Karpas-422 (cell line): ENCODE measurements at regions not wholly inside any gene's neighbourhood (a gene's known extent, or its start where the extent isn't known, plus 50 kb on each side); places are given as distances from the start of the nearest gene placed in this dataset.

Experiments
- DNase-seq: peaks from one replicate; pipeline ENCODE4 v3.0.0-alpha.2; 2015
- H2AFZ ChIP-seq: fragments of 200-600 bp; sonication (generic); 2 replicates; pipeline ENCODE4 v1.6.1; 2014; ENCODE audit warnings: antibody characterized with exemption, low read length, mixed read lengths
- H3K27ac ChIP-seq: fragments of 200-600 bp; sonication (generic); 2 replicates; pipeline ENCODE4 v1.5.1; 2014; ENCODE audit warnings: mild to moderate bottlenecking, low read length, moderate library complexity
- H3K27me3 ChIP-seq: fragments of 200-600 bp; sonication (generic); 2 replicates; pipeline ENCODE4 v1.6.1; 2014; ENCODE audit warnings: low read length, mixed read lengths
- H3K36me3 ChIP-seq: fragments of 200-600 bp; sonication (generic); 2 replicates; pipeline ENCODE4 v1.6.1; 2014; ENCODE audit warnings: low read length, mixed read lengths; ENCODE audit not compliant: insufficient read depth
- H3K4me1 ChIP-seq: fragments of 200-600 bp; sonication (generic); 2 replicates; pipeline ENCODE4 v1.6.1; 2014; ENCODE audit warnings: mild to moderate bottlenecking, low read length, mixed read lengths
- H3K4me2 ChIP-seq: fragments of 200-600 bp; sonication (generic); 2 replicates; pipeline ENCODE4 v1.6.1; 2014; ENCODE audit warnings: low read length, low read depth, mild to moderate bottlenecking; ENCODE audit not compliant: poor library complexity, severe bottlenecking
- H3K4me3 ChIP-seq: fragments of 200-600 bp; sonication (generic); 2 replicates; pipeline ENCODE4 v1.5.1; 2014; ENCODE audit warnings: mild to moderate bottlenecking, antibody characterized with exemption, low read length, mixed read lengths
- H3K79me2 ChIP-seq: fragments of 200-600 bp; sonication (generic); 2 replicates; pipeline ENCODE4 v1.6.1; 2014; ENCODE audit warnings: mild to moderate bottlenecking, low read length, mixed read lengths
- H3K9ac ChIP-seq: fragments of 200-600 bp; sonication (generic); 2 replicates; pipeline ENCODE4 v1.6.0; 2014; ENCODE audit warnings: low read length
- H3K9me2 ChIP-seq: fragments of 200-600 bp; sonication (generic), shearing (Covaris generic); replicated peaks from 2 replicates; pipeline ENCODE4 v1.6.0; 2014; ENCODE audit warnings: mild to moderate bottlenecking, low read length, moderate library complexity; ENCODE audit not compliant: insufficient read depth
- H3K9me3 ChIP-seq: fragments of 300-700, 200-600 bp; sonication (generic); 2 replicates; pipeline ENCODE4 v1.6.1; 2014; ENCODE audit warnings: low read length, mixed read lengths
- H4K20me1 ChIP-seq: fragments of 200-600 bp; sonication (generic); 2 replicates; pipeline ENCODE4 v1.6.1; 2014; ENCODE audit warnings: mild to moderate bottlenecking, antibody characterized with exemption, low read length, low read depth; ENCODE audit not compliant: insufficient read depth

GRCh38 chr2:155442755-155443372, 744.4 kb downstream of the KCNJ3 start:
- Histone ChIP-seq H3K27ac (no peak overlapping the region), H3K4me3 (no peak overlapping the region), H3K9me2 (no peaks in the 10 kb centered on the region), H3K9ac (no peak overlapping the region), H3K4me1 (no peaks in the 10 kb centered on the region), H3K36me3 (no peaks in the 10 kb centered on the region), H3K9me3 (peaks cover 19% of the 10 kb centered on the region), H3K4me2 (no peak overlapping the region), H2AFZ (no peak overlapping the region), H3K27me3 (no peaks in the 10 kb centered on the region), H3K79me2 (no peaks in the 10 kb centered on the region), H4K20me1 (no peaks in the 10 kb centered on the region)
- no peak for DNase-seq

- no peaks in the 10 kb centered on the region for H3K36me3 ChIP-seq
- no peak overlapping the region for H3K4me3 ChIP-seq
- DNase-seq = no peak
- H4K20me1 ChIP-seq = no peaks in the 10 kb centered on the region
- H3K27me3 ChIP-seq = no peaks in the 10 kb centered on the region
- H2AFZ ChIP-seq = no peak overlapping the region
- H3K4me1 ChIP-seq = no peaks in the 10 kb centered on the region
- no peak overlapping the region for H3K27ac ChIP-seq
- H3K4me2 ChIP-seq = no peak overlapping the region
- H3K9me2 ChIP-seq = no peaks in the 10 kb centered on the region
- no peak overlapping the region for H3K9ac ChIP-seq
- H3K79me2 ChIP-seq = no peaks in the 10 kb centered on the region
- H3K9me3 ChIP-seq = peaks cover 23% of the 10 kb centered on the region
Measured at GRCh38 chr2:155442088-155442487, 743.6 kb downstream of the KCNJ3 start.

- no peaks in the 10 kb centered on the region for H3K27me3 ChIP-seq
- H3K4me3 ChIP-seq = no peak overlapping the region
- no peaks in the 10 kb centered on the region for H3K4me1 ChIP-seq
- no peak overlapping the region for H3K4me2 ChIP-seq
- peaks cover 29% of the 10 kb centered on the region for H3K9me3 ChIP-seq
- no peaks in the 10 kb centered on the region for H4K20me1 ChIP-seq
- H3K27ac ChIP-seq = no peak overlapping the region
- H3K9ac ChIP-seq = no peak overlapping the region
- H3K36me3 ChIP-seq = no peaks in the 10 kb centered on the region
- DNase-seq = no peak
- no peaks in the 10 kb centered on the region for H3K9me2 ChIP-seq
- H2AFZ ChIP-seq = no peak overlapping the region
- no peaks in the 10 kb centered on the region for H3K79me2 ChIP-seq
Measured at GRCh38 chr2:155431004-155431507, 732.6 kb downstream of the KCNJ3 start.

- Histone ChIP-seq H3K36me3 (no peaks in the 10 kb centered on the region), H3K4me1 (no peaks in the 10 kb centered on the region), H3K4me3 (no peak overlapping the region), H3K9me3 (peaks cover 18% of the 10 kb centered on the region), H3K79me2 (no peaks in the 10 kb centered on the region), H3K27me3 (no peaks in the 10 kb centered on the region), H3K9ac (no peak overlapping the region), H3K27ac (no peak overlapping the region), H3K4me2 (no peak overlapping the region), H4K20me1 (no peaks in the 10 kb centered on the region), H3K9me2 (no peaks in the 10 kb centered on the region), H2AFZ (no peak overlapping the region)
- DNase-seq = no peak
Measured at GRCh38 chr2:155427470-155427869, 729.0 kb downstream of the KCNJ3 start.

- DNase-seq = no peak
- no peaks in the 10 kb centered on the region for H3K36me3 ChIP-seq
- no peak overlapping the region for H3K27ac ChIP-seq
- no peaks in the 10 kb centered on the region for H4K20me1 ChIP-seq
- H3K79me2 ChIP-seq = no peaks in the 10 kb centered on the region
- H3K4me1 ChIP-seq = no peaks in the 10 kb centered on the region
- no peaks in the 10 kb centered on the region for H3K27me3 ChIP-seq
- no peaks in the 10 kb centered on the region for H3K9me2 ChIP-seq
- H3K9me3 ChIP-seq = peaks cover 17% of the 10 kb centered on the region
- no peak overlapping the region for H3K4me3 ChIP-seq
- no peak overlapping the region for H3K9ac ChIP-seq
- H2AFZ ChIP-seq = no peak overlapping the region
- no peak overlapping the region for H3K4me2 ChIP-seq
Measured at GRCh38 chr2:155424518-155424917, 726.0 kb downstream of the KCNJ3 start.

- Histone ChIP-seq H2AFZ (no peak overlapping the region), H3K4me2 (no peak overlapping the region), H4K20me1 (no peaks in the 10 kb centered on the region), H3K9ac (no peak overlapping the region), H3K27ac (no peak overlapping the region), H3K4me3 (no peak overlapping the region), H3K79me2 (no peaks in the 10 kb centered on the region), H3K9me3 (peaks cover 15% of the 10 kb centered on the region), H3K27me3 (no peaks in the 10 kb centered on the region), H3K36me3 (no peaks in the 10 kb centered on the region), H3K9me2 (no peaks in the 10 kb centered on the region), H3K4me1 (no peaks in the 10 kb centered on the region)
- no peak for DNase-seq
Measured at GRCh38 chr2:155418753-155419152, 720.3 kb downstream of the KCNJ3 start.

GRCh38 chr2:155412598-155412997, 714.1 kb downstream of the KCNJ3 start:
- H3K9me2 ChIP-seq = no peaks in the 10 kb centered on the region
- H3K4me1 ChIP-seq = peaks cover 8% of the 10 kb centered on the region
- no peak overlapping the region for H3K4me3 ChIP-seq
- H4K20me1 ChIP-seq = no peaks in the 10 kb centered on the region
- H3K79me2 ChIP-seq = no peaks in the 10 kb centered on the region
- no peak overlapping the region for H3K4me2 ChIP-seq
- H2AFZ ChIP-seq = no peak overlapping the region
- no peaks in the 10 kb centered on the region for H3K27me3 ChIP-seq
- no peaks in the 10 kb centered on the region for H3K36me3 ChIP-seq
- peak; percentile 50 for DNase-seq
- H3K9ac ChIP-seq = no peak overlapping the region
- peak overlapping the region; percentile 4; the same call in 1 of the 2 replicates for H3K27ac ChIP-seq
- H3K9me3 ChIP-seq = peaks cover 33% of the 10 kb centered on the region

GRCh38 chr2:155404433-155405002, 706.0 kb downstream of the KCNJ3 start:
- H4K20me1 ChIP-seq = no peaks in the 10 kb centered on the region
- peaks cover 38% of the 10 kb centered on the region for H3K9me3 ChIP-seq
- H3K4me2 ChIP-seq = no peak overlapping the region
- no peak overlapping the region for H3K4me3 ChIP-seq
- DNase-seq = no peak
- H3K79me2 ChIP-seq = no peaks in the 10 kb centered on the region
- H3K9ac ChIP-seq = no peak overlapping the region
- H3K27me3 ChIP-seq = no peaks in the 10 kb centered on the region
- no peaks in the 10 kb centered on the region for H3K4me1 ChIP-seq
- H3K36me3 ChIP-seq = no peaks in the 10 kb centered on the region
- H3K27ac ChIP-seq = no peak overlapping the region
- H2AFZ ChIP-seq = no peak overlapping the region
- no peaks in the 10 kb centered on the region for H3K9me2 ChIP-seq
